Mucosa of rectum (tissue), 2 donors: ENCODE measurements at regions not wholly inside any gene's neighbourhood (a gene's known extent, or its start where the extent isn't known, plus 50 kb on each side); places are given as distances from the start of the nearest gene placed in this dataset.

Experiments
- H3K27ac ChIP-seq, 2 donors: one replicate each; pipeline ENCODE4 v1.7.0; 2013; ENCODE audit warnings: inconsistent platforms in 2 of 2, low read depth in 2 of 2, low read length in 2 of 2
- H3K27me3 ChIP-seq, 2 donors: one replicate each; pipeline ENCODE4 v1.7.0; 2013; ENCODE audit warnings: low read length in 2 of 2; ENCODE audit not compliant: control insufficient read depth in 2 of 2, insufficient read depth in 2 of 2
- H3K36me3 ChIP-seq, 2 donors: one replicate each; pipeline ENCODE4 v1.7.0; 2013; ENCODE audit warnings: low read length in 2 of 2; ENCODE audit not compliant: control insufficient read depth in 2 of 2, insufficient read depth in 2 of 2
- H3K4me1 ChIP-seq, 2 donors: one replicate each; pipeline ENCODE4 v1.7.0; 2013; ENCODE audit warnings: low read length in 2 of 2, mild to moderate bottlenecking in 1 of 2; ENCODE audit not compliant: control insufficient read depth in 2 of 2, insufficient read depth in 2 of 2
- H3K4me3 ChIP-seq, 2 donors: one replicate each; pipeline ENCODE4 v1.7.0; 2013; ENCODE audit warnings: low read length in 2 of 2
- H3K9ac ChIP-seq, 2 donors: one replicate each; pipeline ENCODE4 v1.7.0; 2013; ENCODE audit warnings: low read length in 2 of 2, low read depth in 1 of 2, mild to moderate bottlenecking in 1 of 2
- H3K9me3 ChIP-seq, 2 donors: one replicate each; pipeline ENCODE4 v1.7.0; 2013; ENCODE audit warnings: low read length in 2 of 2; ENCODE audit not compliant: control insufficient read depth in 2 of 2
- donor health status: healthy.
- donor health status: Normal muscosa, but diverticular disease.

DNA sequence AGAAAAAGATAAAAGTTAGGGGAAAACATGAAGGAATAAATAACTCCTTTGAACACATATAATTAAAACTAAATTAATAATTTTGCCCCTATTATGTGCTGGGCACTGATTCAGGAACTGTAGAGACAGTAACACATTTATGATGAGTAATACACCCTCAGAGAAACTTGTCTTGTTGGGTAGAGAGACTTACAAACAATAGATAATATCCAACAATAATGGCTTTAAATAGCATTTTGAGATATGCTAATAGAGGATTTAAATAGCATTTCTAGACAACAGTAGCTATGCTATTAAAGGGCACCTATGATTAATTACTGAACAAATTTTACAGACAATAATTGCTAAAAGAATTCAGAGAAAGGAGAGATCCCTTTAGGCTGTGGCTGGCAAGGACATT, 455.5 kb downstream of the NUF2 start:
- H3K4me1 ChIP-seq = no peaks in the 10 kb centered on the region
- no peak overlapping the region for H3K9ac ChIP-seq
- no peaks in the 10 kb centered on the region for H3K27me3 ChIP-seq
- H3K4me3 ChIP-seq = no peak overlapping the region
- H3K9me3 ChIP-seq = no peaks in the 10 kb centered on the region
- H3K27ac ChIP-seq = no peak overlapping the region
- H3K36me3 ChIP-seq = no peaks in the 10 kb centered on the region

DNA sequence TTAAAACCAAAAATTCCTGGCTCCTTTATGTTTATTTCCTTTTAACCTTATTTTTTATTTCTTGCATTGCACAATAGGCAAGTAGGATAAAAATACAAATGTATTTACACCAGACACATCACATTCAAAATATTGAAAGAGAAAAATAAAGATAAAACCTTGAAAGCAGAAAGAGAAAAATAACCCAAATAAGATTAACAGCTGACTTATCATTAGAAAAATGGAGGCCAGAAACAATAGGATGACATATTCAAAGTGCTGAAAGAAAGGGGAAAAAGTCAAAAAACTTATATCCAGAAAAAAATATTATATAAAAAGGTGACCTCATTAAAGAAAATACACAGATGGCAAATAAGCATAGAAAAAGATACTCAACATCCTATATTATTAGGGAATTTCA, 459.4 kb downstream of the NUF2 start:
- Histone ChIP-seq H3K4me3 (no peak overlapping the region), H3K4me1 (no peaks in the 10 kb centered on the region), H3K9me3 (no peaks in the 10 kb centered on the region), H3K27me3 (no peaks in the 10 kb centered on the region), H3K9ac (no peak overlapping the region), H3K36me3 (no peaks in the 10 kb centered on the region), H3K27ac (no peak overlapping the region)

DNA sequence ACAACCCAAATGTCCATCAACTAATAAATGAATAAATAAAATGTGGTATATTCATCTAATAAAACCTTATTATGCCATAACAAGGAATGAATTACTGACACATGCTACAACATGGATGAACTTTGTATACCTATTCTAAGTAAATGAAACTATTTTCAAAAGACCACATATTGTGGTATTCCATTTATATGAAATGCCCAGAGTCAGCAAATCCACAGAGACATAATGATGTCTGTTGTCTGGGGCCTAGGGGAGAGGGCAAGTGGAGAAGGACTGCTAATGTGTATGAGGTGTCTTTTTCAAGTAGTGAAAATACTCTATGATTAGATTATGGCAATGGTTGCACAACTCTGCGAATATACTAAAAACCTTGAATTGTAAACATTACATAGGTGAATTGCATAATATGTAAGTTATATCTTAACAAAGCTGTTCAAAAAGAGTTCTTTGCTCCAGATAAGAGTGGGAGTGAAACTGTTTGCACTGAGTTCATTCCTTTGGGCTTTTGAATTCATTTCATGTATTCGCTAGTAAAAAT, 464.2 kb downstream of the NUF2 start:
- Histone ChIP-seq H3K27me3 (no peaks in the 10 kb centered on the region), H3K4me3 (no peak overlapping the region), H3K9ac (no peak overlapping the region), H3K4me1 (no peaks in the 10 kb centered on the region), H3K27ac (no peak overlapping the region), H3K9me3 (no peaks in the 10 kb centered on the region), H3K36me3 (no peaks in the 10 kb centered on the region)

DNA sequence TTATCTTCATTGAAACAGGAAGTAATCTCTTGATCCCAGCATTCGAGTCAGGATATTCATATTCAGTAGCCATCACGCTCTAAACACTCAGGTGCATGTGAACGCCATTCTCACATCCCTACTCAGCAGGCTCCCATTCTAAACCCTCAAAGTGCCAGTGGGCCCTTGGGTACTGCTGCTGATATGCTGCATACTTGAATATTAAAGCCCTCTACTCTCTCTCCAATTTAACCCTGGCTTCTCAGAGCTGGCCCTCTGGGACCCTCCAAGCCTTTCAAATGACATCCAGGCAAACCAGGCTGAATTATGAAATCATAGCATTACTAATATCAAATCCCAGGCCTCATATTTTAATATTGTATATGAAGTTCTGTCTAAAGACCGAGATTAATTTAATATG, 468.2 kb downstream of the NUF2 start:
- Histone ChIP-seq H3K9ac (no peak overlapping the region), H3K4me1 (no peaks in the 10 kb centered on the region), H3K9me3 (no peaks in the 10 kb centered on the region), H3K4me3 (no peak overlapping the region), H3K27ac (no peak overlapping the region), H3K27me3 (no peaks in the 10 kb centered on the region), H3K36me3 (no peaks in the 10 kb centered on the region)

DNA sequence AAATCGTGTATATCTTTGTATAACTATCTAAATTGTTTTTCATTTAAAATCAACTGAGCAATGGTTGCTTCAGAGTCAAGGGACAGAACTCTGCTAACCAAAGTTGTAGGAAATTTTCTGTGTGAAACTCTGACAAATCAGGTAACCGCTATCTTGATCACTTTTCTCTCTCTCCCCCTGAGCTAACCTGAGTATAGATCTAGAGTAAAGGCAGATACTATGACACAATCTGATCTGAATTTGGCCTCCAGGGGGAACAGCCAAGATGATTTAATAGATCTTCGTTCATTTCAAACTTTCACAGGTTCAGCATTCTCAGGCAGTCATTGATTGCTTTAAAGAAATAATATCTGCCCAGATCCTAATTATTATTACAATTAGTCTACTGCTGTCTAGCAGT, 472.8 kb downstream of the NUF2 start:
- no peak overlapping the region for H3K9ac ChIP-seq
- no peaks in the 10 kb centered on the region for H3K4me1 ChIP-seq
- H3K4me3 ChIP-seq = no peak overlapping the region
- no peak overlapping the region for H3K27ac ChIP-seq
- H3K36me3 ChIP-seq = no peaks in the 10 kb centered on the region
- H3K27me3 ChIP-seq = no peaks in the 10 kb centered on the region
- H3K9me3 ChIP-seq = no peaks in the 10 kb centered on the region

DNA sequence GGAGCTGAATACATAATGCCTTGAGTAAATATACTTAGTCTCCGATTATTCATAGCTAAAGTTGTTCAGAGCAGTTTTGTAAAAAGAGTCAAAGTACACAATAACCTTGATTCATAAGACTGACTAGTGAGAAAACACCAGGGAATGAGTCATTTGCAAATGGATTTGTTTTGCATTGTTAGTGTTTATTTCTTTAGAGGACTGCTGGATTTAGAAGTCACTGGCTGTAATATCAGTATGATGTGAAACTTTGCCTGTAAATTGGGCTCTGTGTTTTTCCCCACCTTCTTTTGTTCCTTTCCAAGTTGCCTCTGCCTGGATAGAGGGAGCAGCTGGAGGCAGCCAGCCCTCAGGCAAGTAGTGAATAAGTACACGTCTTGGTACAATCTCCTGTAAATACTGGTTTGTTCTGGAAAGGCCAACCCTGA, 474.7 kb downstream of the NUF2 start:
- Histone ChIP-seq H3K9me3 (no peaks in the 10 kb centered on the region), H3K9ac (no peak overlapping the region), H3K4me1 (no peaks in the 10 kb centered on the region), H3K4me3 (no peak overlapping the region), H3K36me3 (no peaks in the 10 kb centered on the region), H3K27ac (no peak overlapping the region), H3K27me3 (no peaks in the 10 kb centered on the region)

DNA sequence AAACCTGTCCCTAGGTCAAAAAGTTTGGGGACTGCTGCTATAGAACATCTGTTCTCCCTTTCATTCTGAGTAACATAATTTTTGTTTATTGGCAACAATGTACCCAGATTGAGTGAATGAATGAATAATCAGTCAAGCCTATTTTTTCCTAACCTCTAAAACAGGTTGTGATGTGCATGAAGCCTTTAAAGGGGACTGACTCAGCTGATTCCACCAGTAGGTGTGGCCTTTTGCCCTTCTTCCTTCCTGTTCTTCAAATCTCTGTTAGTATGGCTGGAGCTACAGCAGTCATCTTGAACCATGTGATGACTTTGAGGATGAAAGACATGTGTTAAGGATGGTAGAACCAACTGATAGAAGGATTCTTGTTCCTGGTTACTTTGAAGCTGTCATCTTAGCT, 476.1 kb downstream of the NUF2 start:
- Histone ChIP-seq H3K9me3 (no peaks in the 10 kb centered on the region), H3K4me1 (no peaks in the 10 kb centered on the region)

DNA sequence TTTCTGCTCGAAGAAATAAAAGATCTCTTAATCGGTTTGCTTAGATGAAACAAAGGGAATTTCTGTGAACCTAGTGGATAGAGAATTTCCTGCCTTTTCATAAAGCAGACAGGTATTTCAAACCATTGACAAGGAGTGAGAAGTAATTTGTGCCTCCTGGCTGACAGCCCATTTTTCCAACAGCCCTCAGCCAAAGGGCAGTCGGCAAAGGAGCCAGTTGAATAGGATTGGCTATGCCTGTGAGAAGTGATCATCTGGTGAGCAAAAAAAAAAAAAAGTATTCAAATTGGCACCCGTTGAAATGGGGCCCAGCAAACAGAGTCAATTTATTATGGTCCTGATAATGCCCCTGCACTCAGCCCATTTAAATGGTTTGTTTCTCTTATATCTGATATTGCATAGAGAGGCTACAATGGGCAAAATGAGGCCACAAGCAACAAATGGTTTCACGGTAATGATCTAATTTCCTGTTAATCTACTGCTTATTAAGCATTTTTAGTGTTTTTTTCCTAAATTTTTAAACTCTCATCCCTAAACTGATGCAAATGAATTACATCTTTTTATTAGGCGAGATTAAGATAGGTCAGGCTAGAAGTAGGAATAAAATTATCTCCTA, 477.5 kb downstream of the NUF2 start:
- H3K36me3 ChIP-seq = no peaks in the 10 kb centered on the region
- no peak overlapping the region for H3K27ac ChIP-seq
- no peaks in the 10 kb centered on the region for H3K27me3 ChIP-seq
- no peak overlapping the region for H3K4me3 ChIP-seq
- H3K4me1 ChIP-seq = no peaks in the 10 kb centered on the region
- no peak overlapping the region for H3K9ac ChIP-seq
- no peaks in the 10 kb centered on the region for H3K9me3 ChIP-seq

More for the DNA sequence above, 476.1 kb downstream of the NUF2 start:
- H3K9ac ChIP-seq = no peak overlapping the region
- no peaks in the 10 kb centered on the region for H3K27me3 ChIP-seq
- H3K4me3 ChIP-seq = no peak overlapping the region
- H3K36me3 ChIP-seq = no peaks in the 10 kb centered on the region
- H3K27ac ChIP-seq = no peak overlapping the region

DNA sequence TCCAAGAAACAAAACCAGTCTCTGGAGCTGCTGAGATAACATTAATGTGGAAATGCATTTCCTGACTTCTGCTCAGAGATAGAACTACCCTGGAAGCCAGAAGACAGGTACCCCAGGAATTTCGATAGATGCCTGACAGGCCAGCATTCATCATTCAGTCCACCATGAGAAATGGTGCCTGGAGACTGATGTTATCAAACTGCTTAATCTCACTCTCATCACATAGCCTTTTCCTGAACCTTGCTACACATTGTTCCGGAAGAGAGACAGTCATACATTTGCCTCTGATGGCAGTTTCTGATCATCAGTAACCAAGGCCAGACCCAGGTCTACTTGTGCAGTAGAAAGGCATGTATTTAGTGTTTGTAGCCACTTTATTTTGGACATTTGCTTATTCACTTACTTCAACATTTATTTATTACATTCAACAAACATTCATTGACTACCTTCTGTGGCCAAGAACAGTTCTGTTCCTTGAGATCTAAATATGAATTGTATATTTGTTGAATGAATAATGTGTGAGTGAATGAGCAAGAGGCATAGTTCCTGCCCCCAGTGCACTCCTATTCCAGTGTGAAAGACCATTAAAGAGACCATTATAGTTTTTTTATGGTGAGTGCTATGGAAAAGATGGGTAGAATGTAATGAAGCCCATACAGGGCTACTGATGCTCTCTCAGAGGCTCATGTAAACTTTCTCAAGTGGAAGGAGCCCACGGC, 485.7 kb downstream of the NUF2 start:
- Histone ChIP-seq H3K4me3 (no peak overlapping the region), H3K27ac (no peak overlapping the region), H3K27me3 (no peaks in the 10 kb centered on the region), H3K9me3 (no peaks in the 10 kb centered on the region), H3K4me1 (no peaks in the 10 kb centered on the region), H3K36me3 (no peaks in the 10 kb centered on the region), H3K9ac (no peak overlapping the region)

DNA sequence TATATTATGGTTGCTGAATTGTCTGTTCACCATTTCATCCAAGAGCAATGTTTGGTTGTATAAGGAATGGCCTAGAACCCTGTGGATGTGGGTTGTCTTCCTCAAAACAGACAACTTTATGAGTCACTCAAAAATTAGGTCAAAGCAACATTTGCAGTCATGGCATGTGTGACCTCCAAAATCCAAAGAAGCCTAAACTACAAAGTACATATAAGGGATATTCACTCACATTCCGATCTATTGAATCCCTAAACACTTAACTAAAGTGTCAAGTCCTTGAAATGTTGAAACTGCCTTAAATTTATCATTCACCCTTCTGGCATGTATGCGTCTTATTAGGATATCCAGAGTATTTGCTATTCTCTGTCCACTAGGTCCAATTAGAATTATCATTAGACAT, 491.5 kb downstream of the NUF2 start:
- Histone ChIP-seq H3K27me3 (no peaks in the 10 kb centered on the region), H3K9ac (no peak overlapping the region), H3K4me1 (no peaks in the 10 kb centered on the region), H3K9me3 (no peaks in the 10 kb centered on the region), H3K4me3 (no peak overlapping the region), H3K27ac (no peak overlapping the region), H3K36me3 (no peaks in the 10 kb centered on the region)
